ENCODE measurements at regions not wholly inside any gene's neighbourhood (a gene's known extent, or its start where the extent isn't known, plus 50 kb on each side); places are given as distances from the start of the nearest gene placed in this dataset.

DNA sequence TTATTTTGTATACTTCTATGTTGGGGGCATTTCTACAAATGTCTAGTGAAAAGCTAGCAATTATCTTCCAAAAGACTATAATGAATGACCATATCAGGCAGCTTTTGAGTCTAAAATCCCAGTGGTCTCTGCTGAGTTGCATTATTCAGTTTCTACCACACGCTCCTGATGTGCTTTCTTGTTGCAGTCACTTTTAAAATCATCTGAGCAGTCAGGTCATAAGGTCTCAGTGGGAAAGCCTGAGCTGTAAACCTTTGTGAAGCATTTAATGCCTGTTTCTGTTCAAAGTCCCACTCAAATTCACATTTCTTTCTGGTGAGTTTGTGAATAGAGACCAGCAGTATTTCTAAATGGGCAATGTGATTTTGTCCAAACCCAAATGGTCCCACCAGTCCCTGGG, 1681.5 kb downstream of the HACE1 start:
- no peaks in the 10 kb centered on the region for H3K9me2 ChIP-seq (ENCODE audit: insufficient read depth, low read length)
- no peaks in the 10 kb centered on the region for H3K79me2 ChIP-seq (replicated peaks; ENCODE audit: insufficient read depth, low read length)
- no peak overlapping the region for H3K27ac ChIP-seq (ENCODE audit: low read length)
- H4K20me1 ChIP-seq (ENCODE audit: insufficient read depth): no peaks in the 10 kb centered on the region
- no peaks in the 10 kb centered on the region for H3K9me3 ChIP-seq (ENCODE audit: low read length)
- H3F3A ChIP-seq (ENCODE audit: insufficient read depth, low read length, poor library complexity, severe bottlenecking): no peaks in the 10 kb centered on the region
- no peak overlapping the region for H3K9ac ChIP-seq (ENCODE audit: low read length)
- no peaks in the 10 kb centered on the region for H3K27me3 ChIP-seq (ENCODE audit: insufficient read depth, low read depth, low read length)
- no peak overlapping the region for H2AFZ ChIP-seq (ENCODE audit: low read depth, low read length)
- no peak overlapping the region for H3K4me3 ChIP-seq (ENCODE audit: low read length)
- no peak overlapping the region for H3K4me2 ChIP-seq (ENCODE audit: low read length)
- no peak for TF ChIP-seq EP300 (conservative IDR thresholded peaks at IDR 0.05; ENCODE audit: poor library complexity, severe bottlenecking)
- no peak for TF ChIP-seq TAF1 (IDR thresholded peaks at IDR 0.05; ENCODE audit: low read depth)
- no peak for TF ChIP-seq SMC3 (conservative IDR thresholded peaks at IDR 0.05; ENCODE audit: poor library complexity)
- TF ChIP-seq REST (IDR thresholded peaks at IDR 0.05; ENCODE audit: borderline replicate concordance): no peak
- no peak for TF ChIP-seq CTCF (IDR thresholded peaks at IDR 0.05; ENCODE audit: poor library complexity, severe bottlenecking)
- no peak for TF ChIP-seq POLR2AphosphoS5 (IDR thresholded peaks at IDR 0.05)
- no peak for TF ChIP-seq RAD21 (conservative IDR thresholded peaks at IDR 0.05)
- no peak for TF ChIP-seq MXI1 (conservative IDR thresholded peaks at IDR 0.05; ENCODE audit: poor library complexity, severe bottlenecking)
- no peak for TF ChIP-seq EZH2 (IDR thresholded peaks at IDR 0.05; ENCODE audit: borderline replicate concordance, insufficient read depth, low read length, poor library complexity, severe bottlenecking)
- no peaks in the 10 kb centered on the region for H3K36me3 ChIP-seq (ENCODE audit: insufficient read depth, low read length)

DNA sequence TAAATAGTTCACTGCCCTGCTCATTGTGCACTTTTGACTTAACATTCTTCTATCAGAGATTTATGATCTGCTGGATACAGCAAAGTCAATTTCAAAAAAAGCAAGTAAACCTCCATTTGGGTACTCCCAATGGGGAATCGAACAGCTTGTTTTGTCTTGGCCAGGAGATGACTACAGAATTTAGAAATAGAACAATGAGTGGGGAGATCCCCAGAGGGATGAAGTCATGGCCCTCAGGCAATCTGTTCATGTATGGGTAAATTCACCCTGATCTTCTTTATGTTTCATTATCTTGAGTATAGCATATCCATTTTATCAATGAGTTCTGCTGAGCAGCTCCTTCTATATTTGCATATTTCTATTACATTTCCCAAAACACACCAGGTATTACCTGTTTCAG, 1681.9 kb downstream of the HACE1 start:
- no peaks in the 10 kb centered on the region for H4K20me1 ChIP-seq (ENCODE audit: insufficient read depth)
- H3K4me2 ChIP-seq (ENCODE audit: low read length): no peak overlapping the region
- H3K9me3 ChIP-seq (ENCODE audit: low read length): no peaks in the 10 kb centered on the region
- no peak overlapping the region for H3K9ac ChIP-seq (ENCODE audit: low read length)
- no peaks in the 10 kb centered on the region for H3F3A ChIP-seq (ENCODE audit: insufficient read depth, low read length, poor library complexity, severe bottlenecking)
- no peaks in the 10 kb centered on the region for H3K9me2 ChIP-seq (ENCODE audit: insufficient read depth, low read length)
- H3K27ac ChIP-seq (ENCODE audit: low read length): no peak overlapping the region
- TF ChIP-seq REST (IDR thresholded peaks at IDR 0.05; ENCODE audit: borderline replicate concordance) (no peak), CTCF (IDR thresholded peaks at IDR 0.05; ENCODE audit: poor library complexity, severe bottlenecking) (no peak), EZH2 (IDR thresholded peaks at IDR 0.05; ENCODE audit: borderline replicate concordance, insufficient read depth, low read length, poor library complexity, severe bottlenecking) (no peak), EP300 (conservative IDR thresholded peaks at IDR 0.05; ENCODE audit: poor library complexity, severe bottlenecking) (no peak), MXI1 (conservative IDR thresholded peaks at IDR 0.05; ENCODE audit: poor library complexity, severe bottlenecking) (no peak), RAD21 (conservative IDR thresholded peaks at IDR 0.05) (no peak), POLR2AphosphoS5 (IDR thresholded peaks at IDR 0.05) (no peak)
- H3K79me2 ChIP-seq (replicated peaks; ENCODE audit: insufficient read depth, low read length): no peaks in the 10 kb centered on the region
- no peaks in the 10 kb centered on the region for H3K36me3 ChIP-seq (ENCODE audit: insufficient read depth, low read length)
- no peak overlapping the region for H3K4me3 ChIP-seq (ENCODE audit: low read length)
- H3K27me3 ChIP-seq (ENCODE audit: insufficient read depth, low read depth, low read length): no peaks in the 10 kb centered on the region
- no peak overlapping the region for H2AFZ ChIP-seq (ENCODE audit: low read depth, low read length)
